HG02588 (cell line): ENCODE measurements at regions not wholly inside any gene's neighbourhood (a gene's known extent, or its start where the extent isn't known, plus 50 kb on each side); places are given as distances from the start of the nearest gene placed in this dataset.
"Not testable (repeated sequence)": the region's sequence is repeated elsewhere in the genome, so short reads cannot be mapped to it uniquely, and the experiment has no call there.

Source experiments
- ATAC-seq: cut with Tn5 transposase; IDR thresholded peaks from one replicate; pipeline ENCODE4 v1.9.1; 2021; ENCODE audit warnings: mild to moderate bottlenecking, moderate library complexity; ENCODE audit not compliant: unreplicated experiment

DNA sequence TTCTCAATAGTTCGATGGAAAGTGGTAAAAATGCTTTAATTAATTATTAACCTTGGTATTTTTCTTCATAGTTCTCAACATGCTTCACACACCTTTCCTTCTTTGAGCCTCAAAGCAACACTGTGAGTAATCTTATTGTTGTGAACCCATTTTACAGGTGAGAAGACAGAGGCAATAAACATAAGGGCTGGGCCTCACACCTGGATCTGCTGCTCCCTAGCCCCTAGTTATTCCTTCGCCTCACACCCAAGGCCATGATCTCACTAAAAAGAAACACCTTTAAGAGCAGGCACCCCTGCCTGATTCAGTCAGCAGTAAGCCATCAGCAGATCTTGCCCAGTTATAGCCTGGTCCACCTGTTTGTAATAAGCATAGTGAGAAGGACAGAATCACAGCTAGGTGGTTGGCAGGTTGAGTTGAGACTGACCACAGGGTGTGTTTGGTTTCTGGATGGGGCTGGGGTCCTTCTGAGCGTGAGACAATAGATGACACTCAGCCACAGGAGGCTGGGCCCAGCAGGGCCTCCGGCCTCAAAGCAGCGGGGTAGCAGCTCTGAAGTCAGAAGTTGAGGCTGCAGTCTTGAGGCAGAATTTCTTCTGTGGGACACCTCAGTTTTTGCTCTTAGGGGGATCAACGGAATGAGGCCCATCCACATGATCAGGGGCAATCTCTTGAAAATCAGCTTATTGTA lies 203.9 kb downstream of the RHOU start:
- ATAC-seq, result no peak

DNA sequence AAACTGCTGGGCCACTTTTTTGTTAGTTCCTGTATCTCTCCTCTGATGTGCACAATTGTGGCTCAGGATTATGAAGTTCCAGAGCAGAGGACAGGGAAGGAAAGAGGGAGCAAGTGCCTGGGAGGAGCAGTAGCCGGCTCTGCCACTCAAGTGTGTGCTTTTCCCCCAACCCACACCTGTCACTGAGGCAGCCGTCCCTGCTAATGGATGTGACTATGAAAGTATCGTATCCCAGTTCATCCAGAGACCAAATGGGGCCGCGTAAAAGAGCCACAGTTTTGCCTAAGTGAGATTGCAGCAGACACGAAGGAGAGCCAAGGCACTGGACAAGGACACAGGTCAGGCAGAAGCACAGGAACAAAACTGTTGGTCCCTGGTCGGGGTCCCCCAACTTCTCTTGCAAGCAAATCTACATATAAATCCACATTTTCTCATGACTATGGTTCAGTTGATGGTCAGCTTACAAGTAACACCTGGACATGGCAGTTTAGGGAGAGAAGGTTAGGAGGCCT lies 204.7 kb downstream of the RHOU start:
- no peak for ATAC-seq

DNA sequence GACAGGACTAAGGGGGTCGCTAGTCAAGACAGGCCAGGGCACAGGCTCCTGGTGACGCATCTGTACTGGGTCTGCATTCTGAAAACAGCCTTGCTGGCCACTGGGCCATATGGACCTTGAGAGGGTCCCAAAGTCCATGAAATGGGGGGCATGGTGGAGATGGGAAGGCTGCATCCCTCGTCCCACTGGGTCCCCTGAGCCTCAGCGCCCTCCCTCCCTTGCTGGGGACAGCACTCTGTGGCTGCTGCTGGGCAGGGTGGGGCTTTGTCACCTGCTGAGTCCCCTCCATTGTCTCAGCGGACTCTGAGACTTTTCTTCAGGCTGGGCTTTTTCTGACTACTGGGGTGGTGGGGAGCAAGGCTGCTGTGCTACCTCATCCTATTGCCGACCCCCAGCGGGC lies 205.2 kb downstream of the RHOU start:
- ATAC-seq, result no peak

DNA sequence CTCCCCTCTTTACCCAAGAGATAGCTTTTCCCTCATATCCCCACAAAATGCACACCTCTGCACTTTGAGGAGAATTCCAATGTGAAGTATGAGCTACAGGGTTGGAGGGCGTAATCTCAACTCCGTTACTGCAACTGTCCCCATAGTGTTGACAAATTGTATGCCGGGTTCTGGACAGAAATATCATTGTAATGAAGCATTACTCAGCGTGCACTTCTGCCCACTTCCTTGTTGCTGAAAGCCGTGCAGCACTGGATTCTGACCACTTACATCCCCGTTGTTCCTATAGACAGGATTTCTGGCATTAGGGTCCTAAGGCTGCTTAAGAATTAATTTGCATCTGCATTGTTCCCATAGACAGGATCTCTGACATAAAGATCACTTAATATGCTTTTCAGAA lies 205.6 kb downstream of the RHOU start:
- no peak for ATAC-seq

DNA sequence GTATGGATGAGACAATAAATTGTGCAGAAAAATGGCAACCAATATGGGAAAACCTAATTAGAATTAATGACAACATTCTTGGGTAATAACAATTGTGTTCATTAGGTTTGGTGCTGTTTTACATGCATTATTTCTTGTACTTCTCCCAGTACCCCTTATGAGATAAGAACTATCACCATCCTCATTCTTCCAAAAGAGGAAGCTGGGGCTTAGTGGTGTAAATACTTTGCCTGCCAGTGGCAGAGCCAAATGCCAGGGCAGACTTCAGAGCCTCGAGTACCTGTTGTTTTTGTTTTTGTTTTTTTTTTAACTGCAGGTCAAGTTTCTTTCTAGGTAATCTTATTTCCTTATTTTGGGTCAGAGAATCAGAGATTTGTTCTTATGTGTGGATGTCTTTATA lies 206.4 kb downstream of the RHOU start:
- ATAC-seq, result no peak

- ATAC-seq, result no peak
Measured at GRCh38 chr1:228943436-228943835, 208.2 kb downstream of the RHOU start.

DNA sequence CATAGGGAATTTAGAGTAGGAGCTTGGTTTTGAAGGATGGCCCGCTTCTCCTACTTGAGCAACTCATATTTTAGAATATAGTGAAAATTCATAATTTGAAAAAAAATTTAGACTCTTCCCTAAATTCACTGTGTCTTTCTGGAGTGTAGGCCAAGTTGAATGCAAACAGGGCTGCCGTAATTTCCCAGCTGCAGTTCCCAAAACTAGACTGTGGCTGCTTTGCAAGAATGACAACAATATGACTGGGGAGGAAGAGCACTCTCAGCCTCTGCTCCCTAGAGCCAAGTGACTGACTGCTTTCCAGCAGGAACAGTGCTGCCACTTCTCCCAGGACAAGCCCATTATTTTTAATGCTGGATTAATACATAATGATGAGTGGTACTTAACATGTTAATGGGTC lies 209.0 kb downstream of the RHOU start:
- no peak for ATAC-seq

DNA sequence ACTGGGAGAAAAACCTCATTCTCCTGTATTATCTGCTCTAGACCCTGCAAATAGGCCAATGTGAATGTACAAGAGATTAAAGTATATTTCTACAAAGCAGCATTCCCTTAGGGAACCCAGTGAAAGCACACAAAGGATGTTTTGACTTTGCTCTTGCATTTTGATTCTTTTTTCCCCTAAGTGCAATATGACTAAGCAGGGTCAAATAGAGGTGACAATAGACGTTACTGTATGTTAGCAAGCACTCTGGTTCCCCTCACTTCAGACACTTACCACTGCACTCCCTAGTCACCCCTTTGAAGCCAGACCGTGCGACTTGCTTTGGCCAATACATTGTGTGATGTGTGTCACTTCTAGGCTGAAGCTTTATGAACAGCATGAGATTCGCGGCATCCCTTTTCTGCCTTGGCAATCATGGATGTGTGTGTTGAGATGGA lies 209.7 kb downstream of the RHOU start:
- no peak for ATAC-seq

GRCh38 chr1:228945885-228946284 lies 210.6 kb downstream of the RHOU start:
- no peak for ATAC-seq

DNA sequence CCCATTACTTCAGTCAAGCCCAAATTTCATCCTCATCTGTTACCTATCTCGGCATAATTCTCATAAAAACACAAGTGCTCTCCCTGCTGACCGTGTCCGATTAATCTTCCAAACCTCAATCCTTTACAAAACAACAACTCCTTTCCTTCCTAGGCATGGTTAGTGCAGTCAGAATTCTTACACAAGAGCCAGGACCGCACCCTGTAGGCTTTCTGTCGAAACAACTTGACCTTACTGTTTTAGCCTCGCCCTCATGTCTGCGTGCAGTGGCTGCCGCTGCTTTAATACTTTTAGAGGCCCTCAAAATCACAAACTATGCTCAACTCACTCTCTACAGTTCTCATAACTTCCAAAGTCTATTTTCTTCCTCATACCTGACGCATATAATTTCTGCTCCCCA lies 214.3 kb downstream of the RHOU start:
- ATAC-seq, result not testable (repeated sequence)

- ATAC-seq, result no peak
Measured at GRCh38 chr1:228953207-228953606, 217.9 kb downstream of the RHOU start.

DNA sequence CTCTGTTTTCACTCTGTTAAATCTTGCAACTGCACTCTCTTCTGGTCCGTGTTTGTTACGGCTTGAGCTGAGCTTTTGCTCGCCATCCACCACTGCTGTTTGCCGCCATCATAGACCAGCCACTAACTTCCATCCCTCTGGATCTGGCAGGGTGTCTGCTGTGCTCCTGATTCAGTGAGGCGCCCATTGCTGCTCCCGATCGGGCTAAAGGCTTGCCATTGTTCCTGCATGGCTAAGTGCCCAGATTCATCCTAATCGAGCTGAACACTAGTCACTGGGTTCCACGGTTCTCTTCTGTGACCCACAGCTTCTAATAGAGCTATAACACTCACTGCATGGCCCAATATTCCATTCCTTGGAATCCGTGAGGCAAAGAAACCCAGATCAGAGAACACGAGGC lies 218.5 kb downstream of the RHOU start:
- not testable (repeated sequence) for ATAC-seq

GRCh38 chr1:228955691-228956090 lies 220.4 kb downstream of the RHOU start:
- no peak for ATAC-seq

DNA sequence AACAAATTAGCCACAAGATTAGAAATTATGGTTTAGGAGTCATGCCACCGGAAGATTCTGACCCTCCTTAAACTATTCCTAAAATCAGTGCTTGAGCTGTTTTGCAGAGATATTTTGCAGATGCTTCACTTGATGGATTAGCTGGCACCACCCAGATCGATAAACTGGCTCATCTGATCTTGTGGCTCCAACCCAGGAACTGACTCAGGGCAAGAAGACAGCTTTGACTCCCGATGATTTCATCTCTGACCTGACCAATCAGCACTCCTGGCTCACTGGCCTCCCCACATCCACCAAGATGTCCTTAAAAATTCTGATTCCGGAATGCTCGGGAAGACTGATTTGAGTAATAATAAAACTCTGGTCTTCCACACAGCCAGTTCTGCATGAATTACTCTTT lies 221.6 kb downstream of the RHOU start:
- ATAC-seq, result no peak

DNA sequence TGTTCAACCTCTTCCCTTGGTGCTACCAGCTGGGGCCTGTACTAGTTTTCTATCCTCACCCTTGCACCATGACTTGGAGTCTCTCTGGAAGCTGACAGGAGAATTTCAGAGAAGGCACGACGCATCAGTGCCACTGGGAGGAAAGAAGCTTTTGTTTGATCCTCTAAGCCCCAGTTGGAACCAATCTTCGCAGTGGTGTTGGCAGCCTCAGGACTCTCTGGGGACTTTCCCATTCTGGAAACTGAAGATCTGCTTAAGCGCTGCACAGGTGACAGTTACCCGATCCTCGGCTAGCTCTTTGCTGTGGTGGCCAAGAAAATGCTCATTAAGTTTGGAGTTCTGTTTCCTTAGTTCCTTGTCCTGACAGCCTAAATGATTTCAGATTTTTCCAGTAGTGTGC lies 222.3 kb downstream of the RHOU start:
- no peak for ATAC-seq

DNA sequence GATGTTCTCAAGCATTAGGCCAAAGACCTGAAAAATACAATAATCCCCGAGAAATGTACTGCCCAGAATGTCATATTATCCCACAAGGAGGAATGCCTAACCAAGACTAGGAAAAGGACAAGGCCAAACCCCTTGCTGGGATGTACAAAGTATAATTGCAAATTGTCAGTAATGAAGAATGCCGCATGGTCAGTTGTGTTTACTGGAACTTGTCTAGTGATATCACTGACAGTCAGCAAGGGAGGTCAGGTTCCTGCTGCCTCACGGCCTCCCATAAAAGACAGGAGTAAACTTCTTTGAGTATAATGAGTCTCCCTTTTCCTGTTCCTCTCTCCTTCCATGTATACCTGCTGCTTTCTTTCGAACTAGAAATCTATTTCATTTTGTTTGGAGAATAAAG lies 222.8 kb downstream of the RHOU start:
- no peak for ATAC-seq

GRCh38 chr1:228958741-228959140 lies 223.5 kb downstream of the RHOU start:
- no peak for ATAC-seq

DNA sequence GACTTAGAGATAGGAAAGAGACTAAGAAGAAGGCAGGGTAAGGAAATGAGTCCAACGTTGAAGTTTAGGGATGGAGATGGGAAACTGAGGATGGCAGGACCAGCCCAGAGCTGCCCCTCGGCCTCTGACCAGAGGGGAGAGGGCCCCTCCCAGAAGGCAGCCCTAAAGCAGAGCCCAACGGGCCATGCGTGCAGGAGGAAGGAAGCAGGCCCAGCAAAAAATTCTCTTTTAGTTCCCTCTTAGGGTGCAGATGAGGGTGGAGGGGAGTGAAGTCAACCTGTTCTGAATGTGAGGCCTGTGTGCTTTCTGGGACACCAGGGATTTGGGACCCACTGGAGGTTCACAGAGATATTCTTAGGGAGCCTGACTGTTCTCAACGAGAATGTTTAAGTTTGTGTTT lies 225.4 kb downstream of the RHOU start:
- ATAC-seq, result no peak

GRCh38 chr1:228961511-228961910 lies 226.2 kb downstream of the RHOU start:
- ATAC-seq, result no peak

DNA sequence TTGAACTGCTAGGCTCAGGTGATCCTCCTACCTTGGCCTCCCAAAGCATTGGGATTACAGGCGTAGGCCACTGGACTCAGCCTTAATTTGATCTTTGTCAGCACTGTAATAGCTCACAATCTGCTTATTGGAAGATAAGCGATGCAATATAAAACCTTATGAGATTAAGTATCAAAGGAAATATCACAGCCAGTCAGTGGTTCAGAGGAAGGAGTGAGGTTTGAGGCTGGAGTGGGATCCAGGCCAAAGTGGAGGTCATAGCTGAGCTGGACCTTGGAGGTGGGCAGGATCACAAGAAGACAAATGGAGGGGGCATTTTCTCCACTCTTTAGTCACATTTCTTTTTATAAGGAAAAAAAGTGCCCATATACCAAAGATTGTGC lies 228.5 kb downstream of the RHOU start:
- no peak for ATAC-seq

DNA sequence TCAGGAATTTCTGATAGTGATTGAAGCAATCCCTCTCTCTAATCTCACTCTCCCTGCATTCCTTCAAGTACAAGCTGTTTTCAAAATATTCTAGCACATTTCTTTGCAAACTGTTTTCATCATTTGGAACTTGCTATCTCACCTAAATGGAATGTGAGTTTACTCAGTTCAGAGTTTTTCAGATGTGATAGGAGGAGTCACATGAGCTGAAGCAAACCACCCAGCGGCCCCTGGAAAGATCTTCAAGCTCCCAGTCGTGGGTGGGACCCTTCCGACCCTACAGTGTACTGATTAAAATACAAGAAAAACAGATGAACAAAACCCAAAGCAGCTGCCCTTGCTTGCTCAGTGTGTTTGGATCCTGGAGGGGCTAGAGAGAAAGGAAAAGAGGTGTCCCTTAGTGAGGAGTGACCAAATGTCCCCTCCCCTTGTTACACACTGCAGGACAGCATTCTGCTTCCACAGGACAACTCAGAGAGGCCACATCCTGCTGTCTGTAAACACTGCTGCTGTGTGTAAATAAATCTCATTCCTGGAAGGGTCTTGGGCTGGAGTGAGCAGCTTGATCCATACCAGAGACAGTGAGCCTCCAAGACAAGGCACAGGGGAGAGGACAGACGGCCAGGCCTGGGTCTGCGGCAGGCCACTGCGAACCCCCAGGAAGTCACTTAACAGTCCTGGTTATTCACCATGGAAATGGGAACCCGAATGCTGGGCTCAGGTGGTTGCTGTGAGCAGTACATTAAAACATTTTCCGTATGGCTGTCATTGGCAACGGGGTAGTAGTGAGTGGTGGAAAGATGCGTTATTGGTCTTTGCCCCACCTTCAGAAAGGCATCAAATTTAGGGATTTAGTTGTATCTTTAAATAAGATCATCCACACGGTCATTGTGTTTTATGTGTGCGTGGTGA lies 229.2 kb downstream of the RHOU start:
- ATAC-seq, result no peak
